HFFc6 (cell line): ENCODE measurements at regions not wholly inside any gene's neighbourhood (a gene's known extent, or its start where the extent isn't known, plus 50 kb on each side); places are given as distances from the start of the nearest gene placed in this dataset.

ENCODE experiments used
- DNase-seq: peaks from one replicate; pipeline ENCODE4 v3.0.0-alpha.2; 2018
- H3K27ac Mint-ChIP-seq: 2 replicates; pipeline ENCODE4 v1.8.0; 2020; ENCODE audit warnings: mild to moderate bottlenecking, mixed read lengths
- H3K27me3 Mint-ChIP-seq: 2 replicates; pipeline ENCODE4 v1.8.0; 2021; ENCODE audit warnings: mild to moderate bottlenecking, moderate library complexity, mixed read lengths; ENCODE audit not compliant: insufficient read depth
- H3K36me3 Mint-ChIP-seq: 2 replicates; pipeline ENCODE4 v1.8.0; 2021; ENCODE audit warnings: low read depth, mixed read lengths
- H3K4me1 Mint-ChIP-seq: 2 replicates; pipeline ENCODE4 v1.8.0; 2020; ENCODE audit warnings: low read depth, mixed read lengths
- H3K4me3 Mint-ChIP-seq: 2 replicates; pipeline ENCODE4 v1.8.0; 2020; ENCODE audit warnings: mild to moderate bottlenecking, moderate library complexity, mixed read lengths
- H3K9me3 Mint-ChIP-seq: 2 replicates; pipeline ENCODE4 v1.8.0; 2020; ENCODE audit warnings: mild to moderate bottlenecking, mixed read lengths
- CTCF ChIP-seq: fragments of 200-600 bp; sonication (generic); IDR thresholded peaks from 2 replicates; pipeline ENCODE4 v1.5.0; 2021; ENCODE audit warnings: antibody characterized with exemption, mild to moderate bottlenecking

- no peak for DNase-seq
- Mint-ChIP-seq H3K4me1 (no peaks in the 10 kb centered on the region), H3K27ac (no peak overlapping the region), H3K9me3 (no peaks in the 10 kb centered on the region), H3K4me3 (no peak overlapping the region), H3K27me3 (no peaks in the 10 kb centered on the region; the same call in 1 of the 2 replicates), H3K36me3 (no peaks in the 10 kb centered on the region)
- no peak for TF ChIP-seq CTCF
Measured at GRCh38 chr7:18096087-18096486, 68.4 kb upstream of the PRPS1L1 start.

GRCh38 chr7:18102576-18102975, 74.9 kb upstream of the PRPS1L1 start:
- H3K9me3 Mint-ChIP-seq, result no peaks in the 10 kb centered on the region
- DNase-seq, result no peak
- H3K27me3 Mint-ChIP-seq, result peaks cover 4% of the 10 kb centered on the region
- H3K4me1 Mint-ChIP-seq, result no peaks in the 10 kb centered on the region
- no peak overlapping the region for H3K27ac Mint-ChIP-seq
- TF ChIP-seq CTCF, result no peak
- H3K4me3 Mint-ChIP-seq, result no peak overlapping the region
- no peaks in the 10 kb centered on the region for H3K36me3 Mint-ChIP-seq

- no peaks in the 10 kb centered on the region for H3K9me3 Mint-ChIP-seq
- DNase-seq, result no peak
- no peak for TF ChIP-seq CTCF
- H3K27ac Mint-ChIP-seq, result no peak overlapping the region
- no peak overlapping the region for H3K4me3 Mint-ChIP-seq
- H3K4me1 Mint-ChIP-seq, result no peaks in the 10 kb centered on the region
- H3K36me3 Mint-ChIP-seq, result no peaks in the 10 kb centered on the region
- peaks cover 6% of the 10 kb centered on the region for H3K27me3 Mint-ChIP-seq
Measured at GRCh38 chr7:18103436-18104218, 76.0 kb upstream of the PRPS1L1 start.

- H3K4me3 Mint-ChIP-seq, result no peak overlapping the region
- H3K4me1 Mint-ChIP-seq, result no peaks in the 10 kb centered on the region
- no peaks in the 10 kb centered on the region for H3K9me3 Mint-ChIP-seq
- no peak for TF ChIP-seq CTCF
- H3K27ac Mint-ChIP-seq, result no peak overlapping the region
- no peak for DNase-seq
- peaks cover 6% of the 10 kb centered on the region; the same call in 1 of the 2 replicates for H3K27me3 Mint-ChIP-seq
- no peaks in the 10 kb centered on the region for H3K36me3 Mint-ChIP-seq
Measured at GRCh38 chr7:18109762-18110161, 82.1 kb upstream of the PRPS1L1 start.

- TF ChIP-seq CTCF, result no peak
- H3K4me1 Mint-ChIP-seq, result no peaks in the 10 kb centered on the region
- H3K9me3 Mint-ChIP-seq, result no peaks in the 10 kb centered on the region
- no peaks in the 10 kb centered on the region for H3K36me3 Mint-ChIP-seq
- no peak for DNase-seq
- H3K4me3 Mint-ChIP-seq, result no peak overlapping the region
- no peak overlapping the region for H3K27ac Mint-ChIP-seq
- H3K27me3 Mint-ChIP-seq, result no peaks in the 10 kb centered on the region
Measured at GRCh38 chr7:18116661-18117060, 89.0 kb upstream of the PRPS1L1 start.
